A549 (cell line): ENCODE measurements at regions not wholly inside any gene's neighbourhood (a gene's known extent, or its start where the extent isn't known, plus 50 kb on each side); places are given as distances from the start of the nearest gene placed in this dataset.
A peak's percentile ranks its signal among the peaks of the same experiment; 100 is the strongest.

Experiments
- ATAC-seq, 2 experiments: fragments of 200-7000 bp in 1 of 2; fragments of >200 bp in 1 of 2; cut with Nextera tagmentation in 1 of 2; cut with Tn5 transposase in 1 of 2; 3 replicates each; pipeline versions ENCODE4 v1.8.0 to v1.9.1; 2018 to 2020; ENCODE audit warnings: mild to moderate bottlenecking in 1 of 2, moderate library complexity in 1 of 2
- CTCF ChIA-PET: fragments of 300-600 bp; sonication (Branson Sonifier 250); formaldehyde crosslinking; extraction: SDS; loops from one replicate; lab custom pipeline; 2021; ENCODE audit warnings: antibody characterized with exemption, inconsistent platforms; lab: Yijun Ruan, JAX
- POLR2A ChIA-PET: fragments of 350-600 bp; formaldehyde crosslinking; extraction: SDS; loops from one replicate; lab custom pipeline; 2021; ENCODE audit warnings: antibody characterized with exemption, inconsistent platforms; lab: Yijun Ruan, JAX
- DNase-seq, 2 experiments: peaks; one replicate each; pipeline versions ENCODE4 v3.0.0 to v3.0.0-alpha.2; 2011 to 2016; ENCODE audit warnings: low read depth in 1 of 2, low spot score in 1 of 2
- FAIRE-seq: peaks from 2 replicates; lab custom pipeline; 2011; peaks lifted over from hg19 to GRCh38; lab: Jason Lieb, UNC
- H3K27ac ChIP-seq, 2 experiments: fragments of >200 bp; sonication (Bioruptor Twin); formaldehyde crosslinking; 3 replicates each; pipeline ENCODE4 v1.5.1; 2016 to 2017
- H3K4me1 ChIP-seq: fragments of >200 bp; sonication (Bioruptor Twin); formaldehyde crosslinking; 3 replicates; pipeline ENCODE4 v1.6.1; 2016
- H3K4me2 ChIP-seq: fragments of >200 bp; sonication (Bioruptor Twin); formaldehyde crosslinking; 3 replicates; pipeline ENCODE4 v1.6.1; 2016
- H3K4me3 ChIP-seq: fragments of >200 bp; sonication (Bioruptor Twin); formaldehyde crosslinking; 3 replicates; pipeline ENCODE4 v1.5.1; 2016
- H3K9me3 ChIP-seq: fragments of >200 bp; sonication (Bioruptor Twin); formaldehyde crosslinking; 3 replicates; pipeline ENCODE4 v1.6.1; 2016
- BCL3 ChIP-seq: fragments of >200 bp; sonication (Bioruptor Twin); formaldehyde crosslinking; IDR thresholded peaks from 3 replicates; pipeline ENCODE4 v1.6.1; 2016
- BHLHE40 ChIP-seq: IDR thresholded peaks from 2 replicates; pipeline ENCODE4 v1.6.1; 2012; ENCODE audit warnings: low read depth, low read length, inconsistent platforms
- EHMT2 ChIP-seq: fragments of 200-600 bp; sonication (generic); IDR thresholded peaks from 2 replicates; pipeline ENCODE4 v1.6.1; 2016; ENCODE audit warnings: antibody characterized with exemption, low read depth, mild to moderate bottlenecking, moderate library complexity
- EP300 ChIP-seq, 2 experiments: fragments of >200 bp; sonication (Bioruptor Twin); formaldehyde crosslinking; IDR thresholded peaks; 2 replicates in 1 of 2; 3 replicates in 1 of 2; pipeline ENCODE4 v1.6.1; 2016 to 2017
- FOSB ChIP-seq: fragments of 250-450 bp; sonication (Bioruptor Pico); IDR thresholded peaks from 2 replicates; pipeline ENCODE4 v1.5.0; 2020; ENCODE audit warnings: mild to moderate bottlenecking, moderate library complexity
- FOSL2 ChIP-seq, 2 experiments: fragments of 450-650 bp in 1 of 2; fragments of >200 bp in 1 of 2; sonication (Bioruptor Twin) in 1 of 2; formaldehyde crosslinking; IDR thresholded peaks; 2 replicates each; pipeline versions ENCODE4 v1.5.0 to v1.6.1; 2016 to 2020; ENCODE audit warnings: mild to moderate bottlenecking in 1 of 2, moderate library complexity in 1 of 2
- GATA3 ChIP-seq: IDR thresholded peaks from 2 replicates; pipeline ENCODE4 v1.6.1; 2012; ENCODE audit warnings: borderline replicate concordance
- HOXB5 ChIP-seq: fragments of 250-450 bp; sonication (Bioruptor Pico); IDR thresholded peaks from 2 replicates; pipeline ENCODE4 v1.5.0; 2020; ENCODE audit warnings: mild to moderate bottlenecking, moderate library complexity
- KDM5A ChIP-seq: fragments of 200-600 bp; sonication (generic); IDR thresholded peaks from 2 replicates; pipeline ENCODE4 v1.6.1; 2016; ENCODE audit warnings: antibody characterized with exemption, mild to moderate bottlenecking
- MAX ChIP-seq: IDR thresholded peaks from 2 replicates; pipeline ENCODE4 v1.6.1; 2012
- MAZ ChIP-seq: fragments of 150-350 bp; IDR thresholded peaks from 2 replicates; pipeline ENCODE4 v1.6.1; 2014; ENCODE audit warnings: antibody characterized with exemption, low read depth, low read length, borderline replicate concordance
- NFE2L2 ChIP-seq: fragments of 150-350 bp; conservative IDR thresholded peaks from 2 replicates; pipeline ENCODE4 v1.6.1; 2014; ENCODE audit warnings: low read length
- NR3C1 ChIP-seq: fragments of >200 bp; sonication (Bioruptor Twin); formaldehyde crosslinking; IDR thresholded peaks from 3 replicates; pipeline ENCODE4 v1.6.1; 2017
- POLR2AphosphoS2 ChIP-seq: conservative IDR thresholded peaks from 2 replicates; pipeline ENCODE4 v1.6.1; 2012; ENCODE audit warnings: low read length, improper control_type of control experiment, inconsistent platforms
- RAD21 ChIP-seq, 2 experiments: fragments of >200 bp in 1 of 2; sonication (Bioruptor Twin) in 1 of 2; formaldehyde crosslinking in 1 of 2; IDR thresholded peaks in 1 of 2; conservative IDR thresholded peaks in 1 of 2; 2 replicates in 1 of 2; 3 replicates in 1 of 2; pipeline ENCODE4 v1.6.1; 2012 to 2018; ENCODE audit warnings: inconsistent platforms in 1 of 2
- RNF2 ChIP-seq: fragments of 200-600 bp; sonication (generic); IDR thresholded peaks from 2 replicates; pipeline ENCODE4 v1.6.1; 2016; ENCODE audit warnings: low read depth, mild to moderate bottlenecking, antibody characterized with exemption, moderate library complexity, borderline replicate concordance
- TFCP2L1 ChIP-seq: fragments of 250-450 bp; sonication (Bioruptor Pico); IDR thresholded peaks from 2 replicates; pipeline ENCODE4 v1.5.0; 2021; ENCODE audit warnings: mild to moderate bottlenecking
- USF2 ChIP-seq: fragments of 450-650 bp; IDR thresholded peaks from 2 replicates; pipeline ENCODE4 v1.6.1; 2014; ENCODE audit warnings: antibody characterized with exemption
- ZC3H11A ChIP-seq: fragments of 450-650 bp; IDR thresholded peaks from 2 replicates; pipeline ENCODE4 v1.6.1; 2014; ENCODE audit warnings: antibody characterized with exemption, mild to moderate bottlenecking
- ZNF302 ChIP-seq: fragments of 250-450 bp; sonication (Bioruptor Pico); IDR thresholded peaks from 2 replicates; pipeline ENCODE4 v1.9.0; 2021; ENCODE audit warnings: inconsistent platforms, mild to moderate bottlenecking, moderate library complexity
- WGBS: methylation state at CpG from one replicate; pipeline ENCODE4 v1.1.6; 2017; ENCODE audit errors: missing lambda C conversion rate; 5-methylcytosine and 5-hydroxymethylcytosine counted together

GRCh38 chr7:131012477-131013031 is 278.5 kb upstream of the KLF14 start:
- no peak for TF ChIP-seq MAX
- TF ChIP-seq USF2, result peak; percentile 61
- TF ChIP-seq FOSL2 (IDR thresholded peaks at IDR 0.05), result no peak
- no peak for TF ChIP-seq FOSL2 (CRISPR knock-in tag; IDR thresholded peaks at IDR 0.05)
- TF ChIP-seq NFE2L2, result no peak
- no peak for TF ChIP-seq EHMT2
- no peak for TF ChIP-seq NR3C1
- TF ChIP-seq ZC3H11A, result no peak
- no peak for TF ChIP-seq HOXB5 (CRISPR knock-in tag)
- 0 out of 2 replicates have a peak, but pooled peaks have one; percentile 17 for TF ChIP-seq TFCP2L1 (CRISPR knock-in tag)
- no peak for TF ChIP-seq GATA3
- no peak for TF ChIP-seq RAD21 (conservative IDR thresholded peaks at IDR 0.05 in 1 of 2, IDR thresholded peaks at IDR 0.05 in 1 of 2)
- TF ChIP-seq EP300 (IDR thresholded peaks at IDR 0.05), result no peak
- no peak for TF ChIP-seq FOSB (CRISPR knock-in tag)
- no peak for TF ChIP-seq RNF2
- no peak for TF ChIP-seq POLR2AphosphoS2
- TF ChIP-seq BCL3, result no peak
- ChIA-PET POLR2A (interaction anchor here (0.5 to 0.6 kb wide), 2 partner anchors 96 to 1824 kb away, joined by 3 read pairs; partner anchors contain the start of gene SMO), CTCF (interaction anchor here (0.9 to 3.8 kb wide), 5 partner anchors 16 to 116 kb away, joined by 6 to 29 read pairs (median 7); no protein-coding TSS in a partner anchor)
- 91% methylated on average over 7 of the region's 7 CpGs for WGBS
- no peaks in the 10 kb centered on the region for H3K9me3 ChIP-seq
- H3K4me3 ChIP-seq, result peak overlapping the region; percentile 13; the same call in 1 of the 3 replicates
- ATAC-seq (peak in 1 of 2 experiments; percentile 6; a peak in 3 of 6 replicates), FAIRE-seq (no peak), DNase-seq (no peak)
- peak overlapping the region; percentile 66 to 82 for H3K27ac ChIP-seq
- peak overlapping the region; percentile 86 for H3K4me2 ChIP-seq
- H3K4me1 ChIP-seq, result peaks cover 94% of the 10 kb centered on the region

- Histone ChIP-seq H3K27ac (peak overlapping the region; percentile 37 to 82; a peak in 3 of 6 replicates), H3K9me3 (no peaks in the 10 kb centered on the region), H3K4me2 (peak overlapping the region; percentile 86), H3K4me1 (peaks cover 83% of the 10 kb centered on the region), H3K4me3 (no peak overlapping the region)
- DNase-seq (no peak), ATAC-seq (no peak), FAIRE-seq (no peak)
- ChIA-PET CTCF (interaction anchor here (0.7 to 3.8 kb wide), 5 partner anchors 10 to 117 kb away, joined by 3 to 29 read pairs (median 6); no protein-coding TSS in a partner anchor), POLR2A (no interaction called here)
- WGBS, result 92% methylated on average over 11 of the region's 11 CpGs
- TF ChIP-seq MAZ, result no peak
- no peak for TF ChIP-seq KDM5A
- TF ChIP-seq MAX, result no peak
Measured at GRCh38 chr7:131013716-131014115, 279.7 kb upstream of the KLF14 start.

GRCh38 chr7:131014906-131015656 is 281.1 kb upstream of the KLF14 start:
- ATAC-seq, result no peak
- CTCF ChIA-PET, result interaction anchor here (0.6 to 3.8 kb wide), 5 partner anchors 26 to 138 kb away, joined by 4 to 29 read pairs (median 9); no protein-coding TSS in a partner anchor
- POLR2A ChIA-PET, result no interaction called here
- TF ChIP-seq ZNF302 (CRISPR knock-in tag) (no peak), BHLHE40 (no peak), KDM5A (no peak)
- TF ChIP-seq, all 56 proteins: peak for 0
- DNase-seq, result no peak
- FAIRE-seq, result no peak
- peak overlapping the region; percentile 59 for H3K4me2 ChIP-seq
- peaks cover 70% of the 10 kb centered on the region for H3K4me1 ChIP-seq
- no peak overlapping the region for H3K4me3 ChIP-seq
- WGBS, result 77% methylated on average over 7 of the region's 7 CpGs
- H3K9me3 ChIP-seq, result no peaks in the 10 kb centered on the region
- H3K27ac ChIP-seq, result peak overlapping the region; percentile 58 to 73; a peak in 3 of 6 replicates
